H9 (cell line): ENCODE measurements at regions not wholly inside any gene's neighbourhood (a gene's known extent, or its start where the extent isn't known, plus 50 kb on each side); places are given as distances from the start of the nearest gene placed in this dataset.
"Not testable (repeated sequence)": the region's sequence is repeated elsewhere in the genome, so short reads cannot be mapped to it uniquely, and the experiment has no call there.

Experiments used
- DNase-seq: peaks from one replicate; pipeline ENCODE4 v3.0.0-alpha.2; 2017
- H2AFZ ChIP-seq: one replicate; pipeline ENCODE4 v1.6.1; 2013; ENCODE audit warnings: mild to moderate bottlenecking, low read length, control low read depth, moderate library complexity
- H2AK5ac ChIP-seq: 2 replicates; pipeline ENCODE4 v1.6.1; 2013; ENCODE audit warnings: low read length, control low read depth, mixed read lengths; ENCODE audit not compliant: insufficient read length
- H2BK120ac ChIP-seq: one replicate; pipeline ENCODE4 v1.6.1; 2013; ENCODE audit warnings: low read depth, mild to moderate bottlenecking, low read length, control low read depth, inconsistent platforms; ENCODE audit not compliant: poor library complexity, severe bottlenecking
- H2BK12ac ChIP-seq: 2 replicates; pipeline ENCODE4 v1.6.1; 2013; ENCODE audit warnings: low read length, control low read depth, mixed read lengths, low read depth; ENCODE audit not compliant: insufficient read length
- H2BK15ac ChIP-seq: 2 replicates; pipeline ENCODE4 v1.6.1; 2013; ENCODE audit warnings: low read depth, low read length, control low read depth
- H2BK20ac ChIP-seq: one replicate; pipeline ENCODE4 v1.6.1; 2013; ENCODE audit warnings: low read depth, mild to moderate bottlenecking, low read length, control low read depth, inconsistent platforms; ENCODE audit not compliant: poor library complexity, severe bottlenecking
- H2BK5ac ChIP-seq: 2 replicates; pipeline ENCODE4 v1.6.1; 2013; ENCODE audit warnings: low read length, control low read depth, mixed read lengths; ENCODE audit not compliant: insufficient read length
- H3K14ac ChIP-seq: 2 replicates; pipeline ENCODE4 v1.6.1; 2013; ENCODE audit warnings: low read length, control low read depth; ENCODE audit not compliant: insufficient read depth
- H3K18ac ChIP-seq: 2 replicates; pipeline ENCODE4 v1.6.1; 2013; ENCODE audit warnings: low read depth, mild to moderate bottlenecking, mixed read lengths, low read length, control low read depth; ENCODE audit not compliant: insufficient read length
- H3K23ac ChIP-seq: 2 replicates; pipeline ENCODE4 v1.6.1; 2013; ENCODE audit warnings: low read length, control low read depth, mixed read lengths, low read depth; ENCODE audit not compliant: insufficient read length
- H3K23me2 ChIP-seq: 2 replicates; pipeline ENCODE4 v1.6.1; 2013; ENCODE audit warnings: low read depth, mild to moderate bottlenecking, mixed read lengths, low read length, control low read depth; ENCODE audit not compliant: insufficient read length, poor library complexity, severe bottlenecking
- H3K27ac ChIP-seq: 2 replicates; pipeline ENCODE4 v1.5.1; 2013; ENCODE audit warnings: low read length, control low read depth, mixed read lengths, low read depth; ENCODE audit not compliant: insufficient read length
- H3K27me3 ChIP-seq: 2 replicates; pipeline ENCODE4 v1.6.1; 2013; ENCODE audit warnings: low read length, control low read depth, inconsistent platforms; ENCODE audit not compliant: insufficient read depth
- H3K4ac ChIP-seq: 2 replicates; pipeline ENCODE4 v1.6.1; 2013; ENCODE audit warnings: low read depth, mild to moderate bottlenecking, control low read depth, inconsistent platforms, low read length, moderate library complexity
- H3K4me1 ChIP-seq: 2 replicates; pipeline ENCODE4 v1.6.1; 2013; ENCODE audit warnings: low read length, control low read depth, inconsistent platforms; ENCODE audit not compliant: insufficient read depth
- H3K4me2 ChIP-seq: 2 replicates; pipeline ENCODE4 v1.6.1; 2013; ENCODE audit warnings: low read length, control low read depth, mixed read lengths; ENCODE audit not compliant: insufficient read length, insufficient read depth
- H3K56ac ChIP-seq: 2 replicates; pipeline ENCODE4 v1.6.1; 2013; ENCODE audit warnings: low read depth, mild to moderate bottlenecking, mixed read lengths, low read length, control low read depth; ENCODE audit not compliant: insufficient read length
- H3K79me1 ChIP-seq: 2 replicates; pipeline ENCODE4 v1.6.1; 2013; ENCODE audit warnings: low read depth, mild to moderate bottlenecking, moderate library complexity, low read length, control low read depth, inconsistent platforms; ENCODE audit not compliant: insufficient read depth, poor library complexity, severe bottlenecking
- H3K79me2 ChIP-seq: 2 replicates; pipeline ENCODE4 v1.6.1; 2013; ENCODE audit warnings: low read length, control low read depth, inconsistent platforms; ENCODE audit not compliant: insufficient read depth
- H3K9ac ChIP-seq: 2 replicates; pipeline ENCODE4 v1.6.1; 2013; ENCODE audit warnings: low read length, control low read depth, mixed read lengths; ENCODE audit not compliant: insufficient read length; ENCODE audit errors: extremely low read depth
- H3K9me3 ChIP-seq: one replicate; pipeline ENCODE4 v1.6.1; 2013; ENCODE audit warnings: low read depth, low read length, inconsistent platforms; ENCODE audit not compliant: control insufficient read depth
- H3T11ph ChIP-seq: one replicate; pipeline ENCODE4 v1.6.1; 2013; ENCODE audit warnings: mild to moderate bottlenecking, low read length, control low read depth, inconsistent platforms
- H4K20me1 ChIP-seq: one replicate; pipeline ENCODE4 v1.6.1; 2013; ENCODE audit not compliant: control insufficient read depth, insufficient read length, insufficient read depth
- H4K5ac ChIP-seq: 2 replicates; pipeline ENCODE4 v1.6.1; 2013; ENCODE audit warnings: low read depth, mild to moderate bottlenecking, mixed read lengths, low read length, control low read depth; ENCODE audit not compliant: insufficient read length
- H4K8ac ChIP-seq: replicated peaks from 2 replicates; pipeline ENCODE4 v1.6.1; 2013; ENCODE audit warnings: low read length, control low read depth, mixed read lengths, low read depth; ENCODE audit not compliant: insufficient read length
- H4K91ac ChIP-seq: 2 replicates; pipeline ENCODE4 v1.6.1; 2013; ENCODE audit warnings: low read depth, mild to moderate bottlenecking, moderate library complexity, mixed read lengths, low read length, control low read depth; ENCODE audit not compliant: insufficient read length
- H3K27ac Mint-ChIP-seq, 3 experiments: 2 replicates in 2 of 3; 3 replicates in 1 of 3; pipeline ENCODE4 v1.8.0; 2020 to 2021; ENCODE audit warnings: mixed read lengths in 3 of 3, mild to moderate bottlenecking in 1 of 3, moderate library complexity in 1 of 3
- H3K27me3 Mint-ChIP-seq: 2 replicates; pipeline ENCODE4 v1.8.0; 2021; ENCODE audit warnings: low read depth, mild to moderate bottlenecking, moderate library complexity, mixed read lengths
- H3K36me3 Mint-ChIP-seq, 3 experiments: 2 replicates in 2 of 3; 3 replicates in 1 of 3; pipeline ENCODE4 v1.8.0; 2020 to 2021; ENCODE audit warnings: low read depth in 3 of 3, mixed read lengths in 3 of 3; ENCODE audit not compliant: insufficient read depth in 1 of 3
- H3K4me1 Mint-ChIP-seq, 2 experiments: 2 replicates each; pipeline ENCODE4 v1.8.0; 2020; ENCODE audit warnings: mixed read lengths in 2 of 2
- H3K4me3 Mint-ChIP-seq, 2 experiments: 2 replicates in 1 of 2; 3 replicates in 1 of 2; pipeline ENCODE4 v1.8.0; 2020 to 2021; ENCODE audit warnings: mild to moderate bottlenecking in 2 of 2, mixed read lengths in 2 of 2, moderate library complexity in 1 of 2
- H3K9me3 Mint-ChIP-seq, 2 experiments: 2 replicates in 1 of 2; 3 replicates in 1 of 2; pipeline ENCODE4 v1.8.0; 2020; ENCODE audit warnings: mild to moderate bottlenecking in 2 of 2, mixed read lengths in 2 of 2, moderate library complexity in 1 of 2
- WGBS: extraction: QIAGEN DNeasy Blood & Tissue Kit; methylation state at CpG from one replicate; pipeline ENCODE4 v1.1.7; 2013; ENCODE audit warnings: missing lambda C conversion rate, low lambda C conversion rate, mixed read lengths; ENCODE audit not compliant: insufficient read length; ENCODE audit errors: extremely low coverage; 5-methylcytosine and 5-hydroxymethylcytosine counted together

DNA sequence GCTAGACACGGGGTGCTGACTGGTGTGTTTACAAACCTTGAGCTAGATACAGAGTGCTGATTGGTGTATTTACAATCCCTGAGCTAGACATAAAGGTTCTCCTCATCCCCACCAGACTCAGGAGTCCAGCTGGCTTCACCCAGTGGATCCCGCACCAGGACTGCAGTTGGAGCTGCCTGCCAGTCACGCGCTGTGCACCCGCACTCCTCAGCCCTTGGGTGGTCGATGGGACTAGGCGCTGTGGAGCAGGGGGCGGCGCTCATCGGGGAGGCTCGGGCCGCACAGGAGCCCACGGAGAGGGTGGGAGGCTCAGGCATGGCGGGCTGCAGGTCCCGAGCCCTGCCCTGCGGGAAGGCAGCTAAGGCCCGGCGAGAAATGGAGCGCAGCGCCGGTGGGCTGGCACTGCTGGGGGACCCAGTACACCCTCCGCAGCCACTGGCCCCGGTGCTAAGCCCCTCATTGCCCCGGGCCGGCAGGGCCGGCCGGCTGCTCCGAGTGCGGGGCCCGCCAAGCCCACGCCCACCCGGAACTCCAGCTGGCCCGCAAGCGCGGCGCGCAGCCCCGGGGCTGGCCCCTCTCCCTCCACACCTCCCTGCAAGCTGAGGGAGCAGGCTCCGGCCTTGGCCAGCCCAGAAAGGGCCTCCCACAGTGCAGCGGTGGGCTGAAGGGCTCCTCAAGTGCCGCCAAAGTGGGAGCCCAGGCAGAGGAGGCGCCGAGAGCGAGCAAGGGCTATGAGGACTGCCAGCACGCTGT lies 406.4 kb downstream of the HLX start:
- H3K9ac ChIP-seq, H3K36me3 Mint-ChIP-seq, H3K27ac Mint-ChIP-seq, H3K9me3 ChIP-seq, H3K27me3 Mint-ChIP-seq, H2AFZ ChIP-seq, H3K4ac ChIP-seq, H2BK15ac ChIP-seq, H3K4me3 Mint-ChIP-seq, H3K27ac ChIP-seq, DNase-seq, H3K79me1 ChIP-seq, H3K23me2 ChIP-seq, H3K18ac ChIP-seq, H4K5ac ChIP-seq, H4K8ac ChIP-seq, H2BK120ac ChIP-seq, H3T11ph ChIP-seq, H2BK5ac ChIP-seq, H3K27me3 ChIP-seq, H2AK5ac ChIP-seq, H4K20me1 ChIP-seq, H3K56ac ChIP-seq, H3K4me2 ChIP-seq, H3K23ac ChIP-seq, H3K14ac ChIP-seq, H4K91ac ChIP-seq, H3K4me1 ChIP-seq, H2BK12ac ChIP-seq, H3K79me2 ChIP-seq, H2BK20ac ChIP-seq: not testable (repeated sequence)
- Mint-ChIP-seq H3K4me1 (peaks cover 11% of the 10 kb centered on the region in 2 experiments), H3K9me3 (peaks cover 8 to 12% of the 10 kb centered on the region in 2 experiments; a peak in 4 of 5 replicates)
- no CpG with 5 or more reads among the region's 45 CpGs for WGBS
